ENCODE measurements at regions not wholly inside any gene's neighbourhood (a gene's known extent, or its start where the extent isn't known, plus 50 kb on each side); places are given as distances from the start of the nearest gene placed in this dataset.
A peak's percentile ranks its signal among the peaks of the same experiment; 100 is the strongest.

DNA sequence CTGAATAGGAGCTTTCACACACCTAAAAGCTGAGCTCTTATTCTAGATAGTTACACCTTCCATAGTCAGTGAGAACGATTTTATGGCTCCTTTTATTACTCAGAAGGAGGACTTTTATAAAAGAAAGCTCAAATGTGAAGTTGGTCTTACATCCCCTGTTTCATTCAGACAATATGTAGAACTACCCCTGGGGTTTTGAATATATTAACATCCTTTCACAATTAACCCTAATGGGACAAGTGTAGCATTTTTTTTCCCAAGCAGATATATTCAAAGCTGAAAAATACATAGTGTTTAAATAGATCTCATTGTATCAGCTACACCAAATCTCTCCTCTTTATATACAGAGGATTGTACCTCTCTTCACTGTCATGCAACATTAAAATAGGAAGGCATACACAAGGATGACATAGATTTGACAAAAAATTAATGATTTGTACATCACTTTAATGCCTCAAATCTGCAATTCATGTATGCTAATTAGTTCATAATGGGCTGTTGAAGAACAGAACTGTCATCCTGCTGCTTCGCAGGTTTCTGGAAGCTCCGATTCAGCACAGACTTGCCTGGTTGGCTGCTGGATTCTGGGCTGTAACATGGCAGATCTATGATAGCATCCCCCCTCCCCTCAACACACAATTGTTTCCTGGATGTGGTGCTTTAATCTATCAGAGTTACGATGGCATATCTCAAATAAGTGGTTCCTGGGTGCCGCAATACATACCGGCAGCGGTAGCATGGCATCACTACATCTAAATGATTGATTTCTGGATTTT lies 129.7 kb upstream of the PARD3B start:
- no peak for DNase-seq (ENCODE audit: extremely low spot score)
- Histone ChIP-seq H3K27ac (ENCODE audit: low read depth) (no peak overlapping the region), H3K4me1 (ENCODE audit: insufficient read depth) (no peaks in the 10 kb centered on the region), H3K36me3 (ENCODE audit: insufficient read depth) (no peaks in the 10 kb centered on the region), H3K4me3 (ENCODE audit: low read depth, low read length) (no peak overlapping the region)
- WGBS, result 82% methylated on average over 7 of the region's 7 CpGs

DNA sequence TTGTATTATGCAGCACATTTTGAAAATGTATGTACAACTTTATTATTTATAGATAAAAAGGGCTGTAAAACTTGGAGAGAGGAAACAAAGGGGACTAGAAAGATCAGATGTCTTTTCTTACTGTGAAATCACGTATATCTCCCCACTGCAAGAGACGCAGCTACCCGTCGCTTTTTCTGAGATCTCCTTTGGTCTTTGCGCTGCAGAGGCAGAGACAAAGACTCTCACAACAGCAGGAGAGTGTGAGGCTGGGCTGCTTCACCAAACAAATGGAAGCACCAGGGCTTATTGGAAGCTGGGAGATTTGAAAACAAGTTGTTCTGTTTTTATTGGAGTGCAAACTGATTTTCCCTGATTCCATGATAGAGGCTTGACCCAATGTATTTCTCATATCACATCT lies 129.0 kb upstream of the PARD3B start:
- Histone ChIP-seq H3K4me3 (ENCODE audit: low read depth, low read length) (no peak overlapping the region), H3K27ac (ENCODE audit: low read depth) (no peak overlapping the region), H3K4me1 (ENCODE audit: insufficient read depth) (no peaks in the 10 kb centered on the region), H3K36me3 (ENCODE audit: insufficient read depth) (no peaks in the 10 kb centered on the region)
- 55% methylated on average over 5 of the region's 5 CpGs for WGBS
- DNase-seq (ENCODE audit: extremely low spot score), result no peak

DNA sequence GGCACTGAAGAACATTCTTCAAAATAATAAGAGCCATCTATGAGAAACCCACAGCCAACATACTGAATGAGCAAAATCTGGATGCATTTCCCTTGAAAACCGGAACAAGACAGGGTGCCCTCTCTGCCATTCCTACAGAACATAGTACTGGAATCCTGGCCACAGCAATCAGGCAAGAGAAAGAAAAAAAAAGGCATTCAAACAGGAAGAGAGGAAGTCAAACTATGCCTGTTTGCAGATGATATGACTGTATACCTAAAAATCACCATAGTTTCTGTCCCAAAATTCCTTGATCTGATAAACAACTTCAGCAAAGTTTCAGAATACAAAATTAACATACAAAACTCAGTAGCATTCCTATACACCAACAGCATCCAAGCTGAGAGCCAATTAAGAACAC lies 119.5 kb upstream of the PARD3B start:
- Histone ChIP-seq H3K4me1 (ENCODE audit: insufficient read depth) (no peaks in the 10 kb centered on the region), H3K27ac (ENCODE audit: low read depth) (no peak overlapping the region), H3K4me3 (ENCODE audit: low read depth, low read length) (no peak overlapping the region), H3K36me3 (ENCODE audit: insufficient read depth) (no peaks in the 10 kb centered on the region)
- 97% methylated on average over 1 of the region's 1 CpG for WGBS
- no peak for DNase-seq (ENCODE audit: extremely low spot score)

DNA sequence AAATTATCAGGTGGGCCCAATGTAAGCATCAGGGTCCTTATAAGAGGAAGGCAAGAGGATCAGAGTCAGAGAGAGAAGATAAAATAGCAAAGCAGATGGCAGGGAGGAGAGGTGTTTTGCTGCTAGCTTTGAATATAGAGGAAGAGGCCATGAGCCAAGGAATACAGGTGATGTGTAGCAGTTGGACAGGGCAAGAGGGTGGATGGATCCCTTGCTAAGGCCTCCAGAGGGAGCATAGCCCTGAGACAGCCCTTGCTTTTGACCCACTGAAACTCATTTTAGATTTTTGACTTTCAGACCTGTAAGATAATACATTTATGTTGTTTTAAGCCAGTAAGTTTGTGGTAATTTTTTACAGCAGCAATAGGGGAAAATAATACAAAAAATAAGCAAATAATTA lies 116.6 kb upstream of the PARD3B start:
- no peak overlapping the region for H3K27ac ChIP-seq (ENCODE audit: low read depth)
- no peak overlapping the region for H3K4me3 ChIP-seq (ENCODE audit: low read depth, low read length)
- no peaks in the 10 kb centered on the region for H3K4me1 ChIP-seq (ENCODE audit: insufficient read depth)
- H3K36me3 ChIP-seq (ENCODE audit: insufficient read depth), result no peaks in the 10 kb centered on the region
- no peak for DNase-seq (ENCODE audit: extremely low spot score)

DNA sequence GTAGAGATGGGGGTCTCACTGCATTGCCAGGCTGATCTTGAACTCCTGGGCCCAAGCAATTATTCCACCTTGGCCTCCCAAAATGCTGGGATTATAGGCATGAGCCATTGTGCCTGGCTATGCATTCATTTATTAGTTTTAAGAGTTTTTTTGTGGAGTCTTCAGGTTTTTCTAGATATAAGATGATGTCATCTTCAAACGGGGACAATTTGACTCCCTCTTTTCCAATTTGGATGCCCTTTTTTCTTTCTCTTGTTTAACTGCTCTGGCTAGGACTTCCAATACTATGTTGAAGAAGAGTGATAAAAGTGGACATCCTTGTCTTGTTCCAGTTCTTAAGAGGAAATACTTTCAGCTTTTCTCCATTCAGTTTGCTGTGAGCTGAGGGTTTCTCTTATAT lies 113.7 kb upstream of the PARD3B start:
- WGBS, result 97% methylated on average over 1 of the region's 1 CpG
- no peak for DNase-seq (ENCODE audit: extremely low spot score)
- Histone ChIP-seq H3K27ac (ENCODE audit: low read depth) (no peak overlapping the region), H3K36me3 (ENCODE audit: insufficient read depth) (no peaks in the 10 kb centered on the region), H3K4me1 (ENCODE audit: insufficient read depth) (no peaks in the 10 kb centered on the region), H3K4me3 (ENCODE audit: low read depth, low read length) (no peak overlapping the region)

DNA sequence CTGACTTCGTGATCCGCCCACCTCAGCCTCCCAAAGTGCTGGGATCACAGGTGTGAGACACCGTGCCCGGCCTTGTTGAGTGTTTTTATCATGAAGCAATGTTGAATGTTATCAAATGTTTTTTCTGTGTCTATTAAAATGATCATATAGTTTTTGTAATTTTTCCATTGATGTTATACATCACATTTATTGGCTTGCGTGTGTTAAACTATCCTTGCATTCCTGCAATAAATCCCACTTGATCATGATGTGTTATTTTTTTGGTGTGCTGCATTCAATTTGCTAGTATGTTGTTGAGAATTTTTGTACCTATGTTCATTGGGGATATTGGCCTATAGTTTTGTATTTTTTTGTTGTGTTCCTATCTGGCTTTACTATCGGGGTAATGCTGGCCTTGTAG lies 113.1 kb upstream of the PARD3B start:
- Histone ChIP-seq H3K36me3 (ENCODE audit: insufficient read depth) (no peaks in the 10 kb centered on the region), H3K27ac (ENCODE audit: low read depth) (no peak overlapping the region), H3K4me3 (ENCODE audit: low read depth, low read length) (no peak overlapping the region), H3K4me1 (ENCODE audit: insufficient read depth) (no peaks in the 10 kb centered on the region)
- 97% methylated on average over 6 of the region's 6 CpGs for WGBS
- DNase-seq (ENCODE audit: extremely low spot score), result no peak

DNA sequence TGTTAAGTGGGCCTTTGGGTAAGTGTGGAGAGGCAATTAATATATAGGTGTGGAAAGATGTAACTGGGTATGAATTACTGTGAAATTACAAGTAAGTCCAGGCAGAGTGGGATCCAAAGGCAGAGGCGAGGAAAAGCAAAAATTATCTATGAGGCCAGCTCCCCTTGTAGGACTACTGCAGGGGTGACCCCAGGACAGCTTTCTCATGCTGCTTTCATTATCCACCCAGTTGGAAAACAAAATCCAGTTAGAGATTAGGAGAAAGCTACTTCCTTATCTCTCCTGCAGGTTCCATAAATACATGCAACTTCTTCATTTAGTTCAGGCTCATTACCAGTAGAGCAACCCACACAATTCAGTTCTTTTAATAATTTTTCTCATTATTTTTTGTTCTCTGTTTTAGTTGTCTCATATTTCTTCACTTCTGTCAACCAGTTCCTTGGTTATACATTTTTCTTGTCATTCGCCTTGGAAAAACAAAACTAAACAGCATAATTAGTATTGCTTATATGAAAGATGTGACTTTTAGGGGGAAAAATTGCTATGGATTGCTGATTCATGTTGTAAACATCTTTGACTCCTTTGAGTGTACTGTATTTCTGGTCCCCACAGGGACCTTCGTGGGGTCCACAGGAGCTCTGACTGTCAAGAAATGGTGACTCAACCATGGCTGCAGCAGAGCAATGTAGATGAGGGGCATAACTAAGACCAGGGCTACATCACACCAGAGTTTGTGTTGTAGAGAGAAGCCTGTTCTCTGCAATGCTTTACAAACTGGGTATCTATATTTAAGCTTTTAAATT lies 110.4 kb upstream of the PARD3B start:
- Histone ChIP-seq H3K36me3 (ENCODE audit: insufficient read depth) (no peaks in the 10 kb centered on the region), H3K4me1 (ENCODE audit: insufficient read depth) (no peaks in the 10 kb centered on the region), H3K4me3 (ENCODE audit: low read depth, low read length) (no peak overlapping the region), H3K27ac (ENCODE audit: low read depth) (no peak overlapping the region)
- 85% methylated on average over 3 of the region's 3 CpGs for WGBS
- no peak for DNase-seq (ENCODE audit: extremely low spot score)

DNA sequence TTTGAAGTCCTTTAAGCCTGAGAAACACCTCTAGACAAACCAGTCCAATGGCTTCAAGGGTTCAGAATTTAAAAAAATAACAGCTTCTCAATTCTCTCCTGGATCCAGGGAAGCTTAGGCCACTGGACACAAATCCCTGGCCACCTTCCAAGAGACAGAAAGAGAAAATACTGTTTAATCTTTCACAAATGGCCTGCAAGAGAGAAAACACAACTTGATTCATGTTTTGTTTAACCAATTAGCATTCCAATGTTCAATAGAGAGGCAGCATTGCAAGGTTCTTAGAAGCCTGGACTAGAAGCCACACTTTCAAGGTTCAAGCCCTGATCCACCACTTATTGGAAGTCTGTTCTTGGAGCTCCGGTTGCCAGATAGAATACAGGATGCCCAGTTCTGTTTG lies 109.0 kb upstream of the PARD3B start:
- H3K4me1 ChIP-seq (ENCODE audit: insufficient read depth), result no peaks in the 10 kb centered on the region
- H3K27ac ChIP-seq (ENCODE audit: low read depth), result no peak overlapping the region
- no peak overlapping the region for H3K4me3 ChIP-seq (ENCODE audit: low read depth, low read length)
- 31% methylated on average over 1 of the region's 1 CpG for WGBS
- no peak for DNase-seq (ENCODE audit: extremely low spot score)
- H3K36me3 ChIP-seq (ENCODE audit: insufficient read depth), result no peaks in the 10 kb centered on the region

DNA sequence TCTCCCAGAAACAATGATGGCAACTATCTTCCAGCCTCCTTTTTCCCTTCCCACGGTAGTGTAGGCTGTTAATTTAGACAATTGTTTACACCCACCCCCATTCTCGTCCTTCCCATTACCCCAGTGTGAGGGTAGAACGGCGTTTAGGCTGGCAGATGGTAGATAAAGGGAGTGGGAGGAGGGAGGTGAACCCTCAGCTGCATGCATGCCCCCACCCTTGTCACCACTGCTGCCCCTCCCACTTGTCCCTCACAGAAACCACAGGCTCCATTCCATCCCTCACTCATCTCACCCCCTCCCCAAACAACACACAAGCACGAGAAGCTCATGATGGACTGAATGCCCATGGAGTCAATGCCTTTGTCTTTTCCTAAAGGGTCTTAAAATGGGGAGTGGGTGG lies 107.9 kb upstream of the PARD3B start:
- Histone ChIP-seq H3K36me3 (ENCODE audit: insufficient read depth) (no peaks in the 10 kb centered on the region), H3K4me3 (ENCODE audit: low read depth, low read length) (no peak overlapping the region), H3K27ac (ENCODE audit: low read depth) (no peak overlapping the region), H3K4me1 (ENCODE audit: insufficient read depth) (no peaks in the 10 kb centered on the region)
- DNase-seq (ENCODE audit: extremely low spot score), result no peak
- 64% methylated on average over 5 of the region's 5 CpGs for WGBS

DNA sequence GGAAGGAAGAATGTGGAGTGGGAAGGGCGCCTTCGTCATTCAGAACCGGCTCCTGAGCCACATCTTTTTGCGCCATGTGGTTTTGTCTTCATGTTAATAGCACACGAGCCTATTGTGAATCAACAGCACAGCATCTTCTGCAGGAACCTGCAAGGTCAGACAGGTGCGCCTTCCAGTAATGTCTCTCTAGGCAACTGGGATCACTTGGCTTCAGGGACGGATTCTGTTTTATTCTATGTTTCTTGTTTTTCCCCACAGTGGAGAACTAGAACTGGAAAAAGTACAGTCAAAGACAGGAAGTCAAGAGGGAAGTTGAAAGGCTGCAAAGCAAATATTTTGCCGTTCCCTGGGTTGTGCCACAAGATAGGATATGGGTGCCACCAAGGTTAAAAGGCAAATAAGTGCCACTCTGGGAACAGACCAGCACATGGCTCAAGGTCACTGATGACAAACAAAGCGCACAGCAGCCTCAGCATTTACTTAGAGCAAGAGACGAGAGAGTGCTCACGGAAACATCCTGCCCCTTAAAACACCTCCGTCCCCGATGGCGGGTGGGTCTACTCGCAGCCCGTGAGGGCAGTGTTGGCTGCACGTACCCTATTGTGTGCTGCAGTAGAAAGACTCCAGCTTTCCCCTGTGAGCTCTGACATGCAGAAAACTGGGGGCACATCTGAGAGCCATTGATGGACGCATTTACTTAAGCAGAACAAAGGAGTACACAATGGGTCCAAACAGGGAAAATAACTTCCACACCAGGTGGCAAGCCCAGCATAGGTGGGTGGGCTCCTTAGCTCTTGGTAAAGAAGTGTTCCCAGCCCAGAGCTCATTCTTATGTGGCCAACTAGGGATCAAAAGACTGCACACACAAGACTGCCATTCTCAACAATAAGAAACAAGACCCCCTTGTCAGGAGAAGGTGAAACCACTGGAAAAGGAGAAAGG lies 107.2 kb upstream of the PARD3B start:
- no peak for DNase-seq (ENCODE audit: extremely low spot score)
- Histone ChIP-seq H3K4me1 (ENCODE audit: insufficient read depth) (no peaks in the 10 kb centered on the region), H3K36me3 (ENCODE audit: insufficient read depth) (no peaks in the 10 kb centered on the region), H3K27ac (ENCODE audit: low read depth) (no peak overlapping the region), H3K4me3 (ENCODE audit: low read depth, low read length) (no peak overlapping the region)
- 93% methylated on average over 18 of the region's 18 CpGs for WGBS

DNA sequence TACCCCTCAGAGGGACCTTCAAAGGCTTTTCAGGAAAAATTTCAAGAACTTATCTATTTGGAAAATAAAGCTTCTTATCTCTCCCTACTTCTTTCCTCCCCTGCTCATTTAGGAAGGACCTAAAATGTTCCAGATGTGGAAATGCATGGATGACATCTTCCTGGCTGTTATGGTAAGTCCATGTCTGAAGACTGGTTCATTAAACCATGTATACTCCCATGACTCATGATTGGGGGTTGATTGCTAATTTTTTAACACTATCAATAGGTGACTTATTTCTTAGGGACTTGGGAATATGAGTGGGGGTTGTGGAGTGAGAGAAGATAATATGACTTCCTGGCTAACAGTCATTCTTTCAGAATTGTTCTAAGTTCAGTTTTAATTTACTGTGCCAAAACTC lies 104.0 kb upstream of the PARD3B start:
- DNase-seq (ENCODE audit: extremely low spot score), result peak; percentile 29
- Histone ChIP-seq H3K4me3 (ENCODE audit: low read depth, low read length) (no peak overlapping the region), H3K4me1 (ENCODE audit: insufficient read depth) (no peaks in the 10 kb centered on the region), H3K27ac (ENCODE audit: low read depth) (no peak overlapping the region), H3K36me3 (ENCODE audit: insufficient read depth) (no peaks in the 10 kb centered on the region)

DNA sequence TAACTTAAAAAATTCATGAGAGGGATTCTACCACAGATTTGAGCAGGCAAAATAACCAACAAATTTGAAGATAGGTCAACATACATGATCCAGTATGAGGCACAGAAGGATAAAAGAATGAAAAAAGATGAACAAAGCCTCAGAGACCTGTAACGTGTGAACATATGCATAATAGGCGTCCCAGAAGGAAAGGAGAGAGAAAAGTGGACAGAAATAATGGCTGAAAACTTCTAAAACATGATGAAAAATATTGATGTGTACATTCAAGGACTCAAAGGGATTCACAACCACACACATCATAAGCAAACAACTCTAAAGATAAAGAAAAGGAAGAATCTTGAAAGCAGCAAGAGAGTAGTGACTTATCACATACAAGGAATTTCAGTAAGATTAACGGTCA lies 100.1 kb upstream of the PARD3B start:
- Histone ChIP-seq H3K27ac (ENCODE audit: low read depth) (no peak overlapping the region), H3K4me1 (ENCODE audit: insufficient read depth) (no peaks in the 10 kb centered on the region), H3K36me3 (ENCODE audit: insufficient read depth) (no peaks in the 10 kb centered on the region), H3K4me3 (ENCODE audit: low read depth, low read length) (no peak overlapping the region)
- 95% methylated on average over 3 of the region's 3 CpGs for WGBS
- no peak for DNase-seq (ENCODE audit: extremely low spot score)

DNA sequence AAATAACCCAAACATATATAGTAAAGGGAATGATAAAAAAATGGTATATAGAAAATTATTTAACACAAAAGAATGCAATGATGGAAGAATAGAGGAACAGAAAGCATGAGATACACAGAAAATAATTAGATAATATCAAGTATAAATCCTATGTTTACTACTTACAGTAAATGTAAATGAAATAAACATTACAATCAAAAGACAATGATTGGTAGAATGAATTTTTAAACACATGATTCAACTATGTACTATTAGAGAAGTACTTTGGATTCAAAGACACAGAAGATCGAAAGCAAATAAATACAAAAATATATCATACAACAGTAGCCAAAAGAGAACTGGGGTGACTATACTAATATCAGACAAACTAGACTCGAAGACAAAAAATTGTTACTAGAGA lies 97.6 kb upstream of the PARD3B start:
- H3K36me3 ChIP-seq (ENCODE audit: insufficient read depth), result no peaks in the 10 kb centered on the region
- no peak overlapping the region for H3K4me3 ChIP-seq (ENCODE audit: low read depth, low read length)
- WGBS, result 89% methylated on average over 2 of the region's 2 CpGs
- DNase-seq (ENCODE audit: extremely low spot score), result no peak
- H3K27ac ChIP-seq (ENCODE audit: low read depth), result no peak overlapping the region
- H3K4me1 ChIP-seq (ENCODE audit: insufficient read depth), result peaks cover 2% of the 10 kb centered on the region
